ENCODE measurements at regions not wholly inside any gene's neighbourhood (a gene's known extent, or its start where the extent isn't known, plus 50 kb on each side); places are given as distances from the start of the nearest gene placed in this dataset.

DNA sequence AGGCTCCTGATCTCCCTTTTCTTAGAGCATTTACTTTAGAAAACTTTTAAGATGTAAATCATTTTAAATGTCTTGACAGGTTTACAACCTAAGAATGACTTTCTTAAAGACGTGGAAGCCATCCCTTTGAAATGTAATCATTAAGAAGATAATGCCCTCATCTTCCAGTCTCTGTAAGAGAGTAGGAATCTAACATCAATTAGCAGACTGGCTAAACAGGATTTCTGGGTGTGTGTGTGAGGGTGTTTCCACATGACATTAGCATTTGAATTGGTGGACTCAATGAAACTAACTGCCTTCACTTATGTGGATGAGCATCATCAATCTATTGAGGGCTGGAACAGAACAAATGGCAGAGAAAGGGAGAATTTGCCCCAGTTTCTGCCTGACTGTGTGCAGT is 329.5 kb downstream of the RPL10L start:
- no peaks in the 10 kb centered on the region for H4K20me1 ChIP-seq (ENCODE audit: insufficient read depth, low read length)
- no peak overlapping the region for H3K9ac ChIP-seq (ENCODE audit: low read length)
- H3K9me2 ChIP-seq (replicated peaks; ENCODE audit: insufficient read depth, low read length) = no peaks in the 10 kb centered on the region
- no peaks in the 10 kb centered on the region for H3K36me3 ChIP-seq (replicated peaks; ENCODE audit: insufficient read depth, low read length)
- no peak for DNase-seq
- H3K4me2 ChIP-seq (ENCODE audit: low read depth, low read length) = no peak overlapping the region
- H2AFZ ChIP-seq (ENCODE audit: low read length) = no peak overlapping the region
- H3K4me3 ChIP-seq (ENCODE audit: low read length) = no peak overlapping the region
- H3F3A ChIP-seq (ENCODE audit: insufficient read depth, low read length) = no peaks in the 10 kb centered on the region
- H3K27me3 ChIP-seq (replicated peaks; ENCODE audit: insufficient read depth, low read length) = no peaks in the 10 kb centered on the region
- H3K4me1 ChIP-seq (ENCODE audit: low read length) = no peaks in the 10 kb centered on the region
- no peak overlapping the region for H3K27ac ChIP-seq (ENCODE audit: low read length)
- H3K79me2 ChIP-seq (ENCODE audit: low read length) = no peaks in the 10 kb centered on the region
- no peak for TF ChIP-seq EZH2 (optimal IDR thresholded peaks at IDR 0.05; ENCODE audit: low read depth, low read length)
- TF ChIP-seq, protein P1, sequence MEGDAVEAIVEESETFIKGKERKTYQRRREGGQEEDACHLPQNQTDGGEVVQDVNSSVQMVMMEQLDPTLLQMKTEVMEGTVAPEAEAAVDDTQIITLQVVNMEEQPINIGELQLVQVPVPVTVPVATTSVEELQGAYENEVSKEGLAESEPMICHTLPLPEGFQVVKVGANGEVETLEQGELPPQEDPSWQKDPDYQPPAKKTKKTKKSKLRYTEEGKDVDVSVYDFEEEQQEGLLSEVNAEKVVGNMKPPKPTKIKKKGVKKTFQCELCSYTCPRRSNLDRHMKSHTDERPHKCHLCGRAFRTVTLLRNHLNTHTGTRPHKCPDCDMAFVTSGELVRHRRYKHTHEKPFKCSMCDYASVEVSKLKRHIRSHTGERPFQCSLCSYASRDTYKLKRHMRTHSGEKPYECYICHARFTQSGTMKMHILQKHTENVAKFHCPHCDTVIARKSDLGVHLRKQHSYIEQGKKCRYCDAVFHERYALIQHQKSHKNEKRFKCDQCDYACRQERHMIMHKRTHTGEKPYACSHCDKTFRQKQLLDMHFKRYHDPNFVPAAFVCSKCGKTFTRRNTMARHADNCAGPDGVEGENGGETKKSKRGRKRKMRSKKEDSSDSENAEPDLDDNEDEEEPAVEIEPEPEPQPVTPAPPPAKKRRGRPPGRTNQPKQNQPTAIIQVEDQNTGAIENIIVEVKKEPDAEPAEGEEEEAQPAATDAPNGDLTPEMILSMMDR (IDR thresholded peaks at IDR 0.05; ENCODE audit: low read length) = no peak
- TF ChIP-seq EZH2phosphoT487 (IDR thresholded peaks at IDR 0.05; ENCODE audit: low read length) = no peak
- H3K9me3 ChIP-seq (replicated peaks; ENCODE audit: insufficient read depth, low read length) = no peaks in the 10 kb centered on the region

GRCh38 chr14:46306267-46306666 is 345.3 kb downstream of the RPL10L start:
- H3K27ac ChIP-seq (ENCODE audit: low read length) = no peak overlapping the region
- no peak overlapping the region for H3K4me3 ChIP-seq (ENCODE audit: low read length)
- no peak overlapping the region for H3K9ac ChIP-seq (ENCODE audit: low read length)
- H3K4me1 ChIP-seq (ENCODE audit: low read length) = no peaks in the 10 kb centered on the region
- H3F3A ChIP-seq (ENCODE audit: insufficient read depth, low read length) = no peaks in the 10 kb centered on the region
- H3K9me3 ChIP-seq (replicated peaks; ENCODE audit: insufficient read depth, low read length) = no peaks in the 10 kb centered on the region
- no peak overlapping the region for H2AFZ ChIP-seq (ENCODE audit: low read length)
- no peak overlapping the region for H3K4me2 ChIP-seq (ENCODE audit: low read depth, low read length)
- no peaks in the 10 kb centered on the region for H3K79me2 ChIP-seq (ENCODE audit: low read length)
- no peak for DNase-seq
- no peaks in the 10 kb centered on the region for H3K36me3 ChIP-seq (replicated peaks; ENCODE audit: insufficient read depth, low read length)
- no peaks in the 10 kb centered on the region for H3K9me2 ChIP-seq (replicated peaks; ENCODE audit: insufficient read depth, low read length)
- H4K20me1 ChIP-seq (ENCODE audit: insufficient read depth, low read length) = no peaks in the 10 kb centered on the region
- H3K27me3 ChIP-seq (replicated peaks; ENCODE audit: insufficient read depth, low read length) = no peaks in the 10 kb centered on the region
- TF ChIP-seq EZH2 (optimal IDR thresholded peaks at IDR 0.05; ENCODE audit: low read depth, low read length) (no peak), EZH2phosphoT487 (IDR thresholded peaks at IDR 0.05; ENCODE audit: low read length) (no peak)
- TF ChIP-seq, protein P1 (IDR thresholded peaks at IDR 0.05; ENCODE audit: low read length) = no peak

DNA sequence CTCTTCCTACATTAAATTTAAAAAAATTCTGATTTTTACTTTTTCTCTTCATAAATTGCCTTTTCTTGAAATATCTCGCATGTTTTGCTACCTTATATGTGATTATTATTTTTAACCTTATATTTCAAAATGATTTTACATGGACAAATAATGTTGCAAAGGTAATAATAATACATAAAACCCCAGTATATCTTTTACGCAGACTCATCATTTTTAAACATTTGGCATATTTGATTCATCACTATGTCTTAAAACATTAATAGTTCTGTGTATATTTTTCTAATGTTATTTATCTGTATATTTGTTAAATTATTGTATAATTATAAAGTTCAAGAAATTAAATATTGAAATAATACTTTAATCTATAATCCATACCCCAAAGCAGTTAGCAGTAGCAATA is 350.8 kb downstream of the RPL10L start:
- TF ChIP-seq EZH2phosphoT487 (IDR thresholded peaks at IDR 0.05; ENCODE audit: low read length) (no peak), EZH2 (optimal IDR thresholded peaks at IDR 0.05; ENCODE audit: low read depth, low read length) (no peak)
- TF ChIP-seq, protein P1 (IDR thresholded peaks at IDR 0.05; ENCODE audit: low read length) = no peak
- H3K36me3 ChIP-seq (replicated peaks; ENCODE audit: insufficient read depth, low read length) = no peaks in the 10 kb centered on the region
- H3K9me2 ChIP-seq (replicated peaks; ENCODE audit: insufficient read depth, low read length) = no peaks in the 10 kb centered on the region
- H3K4me3 ChIP-seq (ENCODE audit: low read length) = no peak overlapping the region
- no peak for DNase-seq
- no peak overlapping the region for H3K4me2 ChIP-seq (ENCODE audit: low read depth, low read length)
- H3K79me2 ChIP-seq (ENCODE audit: low read length) = no peaks in the 10 kb centered on the region
- no peak overlapping the region for H3K9ac ChIP-seq (ENCODE audit: low read length)
- no peaks in the 10 kb centered on the region for H3K9me3 ChIP-seq (replicated peaks; ENCODE audit: insufficient read depth, low read length)
- no peaks in the 10 kb centered on the region for H3K4me1 ChIP-seq (ENCODE audit: low read length)
- H3F3A ChIP-seq (ENCODE audit: insufficient read depth, low read length) = no peaks in the 10 kb centered on the region
- no peaks in the 10 kb centered on the region for H3K27me3 ChIP-seq (replicated peaks; ENCODE audit: insufficient read depth, low read length)
- H2AFZ ChIP-seq (ENCODE audit: low read length) = no peak overlapping the region
- no peaks in the 10 kb centered on the region for H4K20me1 ChIP-seq (ENCODE audit: insufficient read depth, low read length)
- H3K27ac ChIP-seq (ENCODE audit: low read length) = no peak overlapping the region
